Neural cell (in vitro differentiated cells): ENCODE measurements at regions not wholly inside any gene's neighbourhood (a gene's known extent, or its start where the extent isn't known, plus 50 kb on each side); places are given as distances from the start of the nearest gene placed in this dataset.

Experiments used
- H2AFZ ChIP-seq: fragments of 200-600, 300-800 bp; sonication (generic), shearing (Covaris generic); 2 replicates; pipeline ENCODE4 v1.6.0; 2014; ENCODE audit warnings: low read depth, mild to moderate bottlenecking, antibody characterized with exemption, low read length, moderate library complexity
- H3F3A ChIP-seq: fragments of 200-600 bp; shearing (Covaris generic); 2 replicates; pipeline ENCODE4 v1.6.1; 2016; ENCODE audit warnings: mild to moderate bottlenecking, moderate library complexity, mixed read lengths, antibody characterized with exemption, low read length; ENCODE audit not compliant: insufficient read depth, poor library complexity, severe bottlenecking
- H3K27ac ChIP-seq: fragments of 200-600, 300-800 bp; sonication (generic), shearing (Covaris generic); 2 replicates; pipeline ENCODE4 v1.5.1; 2014; ENCODE audit warnings: mild to moderate bottlenecking, low read length, moderate library complexity
- H3K27me3 ChIP-seq: fragments of 300-800, 200-600 bp; sonication (generic), shearing (Covaris generic); 2 replicates; pipeline ENCODE4 v1.6.0; 2014; ENCODE audit warnings: mild to moderate bottlenecking, low read depth, low read length, moderate library complexity; ENCODE audit not compliant: insufficient read depth
- H3K36me3 ChIP-seq: fragments of 300-800, 200-600 bp; sonication (generic), shearing (Covaris generic); 2 replicates; pipeline ENCODE4 v1.5.1; 2014; ENCODE audit warnings: mild to moderate bottlenecking, antibody characterized with exemption, low read length, moderate library complexity; ENCODE audit not compliant: insufficient read depth
- H3K4me2 ChIP-seq: fragments of 300-800, 200-600 bp; sonication (generic), shearing (Covaris generic); 2 replicates; pipeline ENCODE4 v1.6.0; 2014; ENCODE audit warnings: mild to moderate bottlenecking, low read length
- H3K4me3 ChIP-seq: fragments of 300-800, 200-600 bp; sonication (generic), shearing (Covaris generic); 2 replicates; pipeline ENCODE4 v1.5.1; 2014; ENCODE audit warnings: mild to moderate bottlenecking, low read length, moderate library complexity
- H3K79me2 ChIP-seq: fragments of 200-600 bp; shearing (Covaris generic); replicated peaks from 2 replicates; pipeline ENCODE4 v1.6.0; 2014; ENCODE audit warnings: mild to moderate bottlenecking, low read length, moderate library complexity; ENCODE audit not compliant: insufficient read depth
- H3K9ac ChIP-seq: fragments of 300-800, 200-600 bp; sonication (generic), shearing (Covaris generic); 2 replicates; pipeline ENCODE4 v1.6.1; 2016; ENCODE audit warnings: mild to moderate bottlenecking, low read length, mixed read lengths
- H3K9me2 ChIP-seq: fragments of 200-600 bp; shearing (Covaris generic); 2 replicates; pipeline ENCODE4 v1.6.1; 2016; ENCODE audit warnings: mild to moderate bottlenecking, low read length, mixed read lengths; ENCODE audit not compliant: insufficient read depth
- H3K9me3 ChIP-seq: fragments of 200-600, 300-800 bp; sonication (generic), shearing (Covaris generic); 2 replicates; pipeline ENCODE4 v1.6.1; 2016; ENCODE audit warnings: mild to moderate bottlenecking, mixed run types, low read length, moderate library complexity, mixed read lengths
- H4K20me1 ChIP-seq: fragments of 200-600 bp; shearing (Covaris generic); 2 replicates; pipeline ENCODE4 v1.6.1; 2016; ENCODE audit warnings: mild to moderate bottlenecking, mixed run types; ENCODE audit not compliant: insufficient read depth
- EP300 ChIP-seq: fragments of 450-650 bp; conservative IDR thresholded peaks from 2 replicates; pipeline ENCODE4 v1.6.1; 2014; ENCODE audit warnings: antibody characterized with exemption, mild to moderate bottlenecking, moderate library complexity; ENCODE audit not compliant: poor library complexity, severe bottlenecking
- EZH2 ChIP-seq: fragments of 200-600, 300-800 bp; shearing (Covaris generic), sonication (generic); IDR thresholded peaks from 2 replicates; pipeline ENCODE4 v1.6.1; 2014; ENCODE audit warnings: antibody characterized with exemption, low read length, borderline replicate concordance, mild to moderate bottlenecking; ENCODE audit not compliant: insufficient read depth, poor library complexity, severe bottlenecking
- MXI1 ChIP-seq: fragments of 450-650 bp; conservative IDR thresholded peaks from 2 replicates; pipeline ENCODE4 v1.6.1; 2014; ENCODE audit warnings: antibody characterized with exemption, mild to moderate bottlenecking; ENCODE audit not compliant: poor library complexity, severe bottlenecking
- POLR2AphosphoS5 ChIP-seq: IDR thresholded peaks from 2 replicates; pipeline ENCODE4 v1.6.1; 2012
- RAD21 ChIP-seq: fragments of 450-650 bp; conservative IDR thresholded peaks from 2 replicates; pipeline ENCODE4 v1.6.1; 2014; ENCODE audit warnings: antibody characterized with exemption, mild to moderate bottlenecking, moderate library complexity
- SMC3 ChIP-seq: fragments of 450-650 bp; conservative IDR thresholded peaks from 2 replicates; pipeline ENCODE4 v1.6.1; 2014; ENCODE audit warnings: antibody characterized with exemption, mild to moderate bottlenecking, moderate library complexity; ENCODE audit not compliant: poor library complexity
- TAF1 ChIP-seq: IDR thresholded peaks from 2 replicates; pipeline ENCODE4 v1.6.1; 2012; ENCODE audit warnings: low read depth
- TF ChIP-seq, protein P1 (sequence below): IDR thresholded peaks from 2 replicates; pipeline ENCODE4 v1.6.1; 2012; ENCODE audit warnings: borderline replicate concordance
- TF ChIP-seq, protein P2 (sequence below): fragments of 450-650 bp; IDR thresholded peaks from 2 replicates; pipeline ENCODE4 v1.5.1; 2014; ENCODE audit warnings: antibody characterized with exemption, mild to moderate bottlenecking, moderate library complexity; ENCODE audit not compliant: poor library complexity, severe bottlenecking

DNA sequence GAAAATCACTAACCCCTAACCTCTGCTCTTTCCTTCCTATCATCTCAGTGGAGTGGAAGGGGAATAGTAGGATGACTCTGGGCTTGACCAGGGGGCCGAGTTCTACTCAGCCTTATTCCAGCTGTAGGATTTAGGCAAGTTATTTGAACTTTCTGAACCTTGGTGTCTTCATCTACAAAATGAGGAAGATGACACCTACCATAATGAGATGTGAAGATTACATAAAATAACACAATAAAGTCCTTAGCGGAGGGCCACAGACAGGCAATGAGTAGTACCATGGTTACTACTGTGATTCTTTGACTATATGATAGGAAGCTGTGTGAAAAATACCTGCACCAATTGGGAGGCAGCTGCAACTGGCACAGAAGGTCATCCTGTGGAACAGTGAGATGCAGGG is 53.6 kb upstream of the PIM1 start:
- H3K9me3 ChIP-seq, result no peaks in the 10 kb centered on the region
- H4K20me1 ChIP-seq, result no peaks in the 10 kb centered on the region
- TF ChIP-seq, protein P1, sequence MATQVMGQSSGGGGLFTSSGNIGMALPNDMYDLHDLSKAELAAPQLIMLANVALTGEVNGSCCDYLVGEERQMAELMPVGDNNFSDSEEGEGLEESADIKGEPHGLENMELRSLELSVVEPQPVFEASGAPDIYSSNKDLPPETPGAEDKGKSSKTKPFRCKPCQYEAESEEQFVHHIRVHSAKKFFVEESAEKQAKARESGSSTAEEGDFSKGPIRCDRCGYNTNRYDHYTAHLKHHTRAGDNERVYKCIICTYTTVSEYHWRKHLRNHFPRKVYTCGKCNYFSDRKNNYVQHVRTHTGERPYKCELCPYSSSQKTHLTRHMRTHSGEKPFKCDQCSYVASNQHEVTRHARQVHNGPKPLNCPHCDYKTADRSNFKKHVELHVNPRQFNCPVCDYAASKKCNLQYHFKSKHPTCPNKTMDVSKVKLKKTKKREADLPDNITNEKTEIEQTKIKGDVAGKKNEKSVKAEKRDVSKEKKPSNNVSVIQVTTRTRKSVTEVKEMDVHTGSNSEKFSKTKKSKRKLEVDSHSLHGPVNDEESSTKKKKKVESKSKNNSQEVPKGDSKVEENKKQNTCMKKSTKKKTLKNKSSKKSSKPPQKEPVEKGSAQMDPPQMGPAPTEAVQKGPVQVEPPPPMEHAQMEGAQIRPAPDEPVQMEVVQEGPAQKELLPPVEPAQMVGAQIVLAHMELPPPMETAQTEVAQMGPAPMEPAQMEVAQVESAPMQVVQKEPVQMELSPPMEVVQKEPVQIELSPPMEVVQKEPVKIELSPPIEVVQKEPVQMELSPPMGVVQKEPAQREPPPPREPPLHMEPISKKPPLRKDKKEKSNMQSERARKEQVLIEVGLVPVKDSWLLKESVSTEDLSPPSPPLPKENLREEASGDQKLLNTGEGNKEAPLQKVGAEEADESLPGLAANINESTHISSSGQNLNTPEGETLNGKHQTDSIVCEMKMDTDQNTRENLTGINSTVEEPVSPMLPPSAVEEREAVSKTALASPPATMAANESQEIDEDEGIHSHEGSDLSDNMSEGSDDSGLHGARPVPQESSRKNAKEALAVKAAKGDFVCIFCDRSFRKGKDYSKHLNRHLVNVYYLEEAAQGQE, result no peak
- TF ChIP-seq TAF1 (no peak), SMC3 (no peak), POLR2AphosphoS5 (no peak), EP300 (no peak), RAD21 (no peak), MXI1 (no peak), EZH2 (no peak)
- TF ChIP-seq, protein P2, sequence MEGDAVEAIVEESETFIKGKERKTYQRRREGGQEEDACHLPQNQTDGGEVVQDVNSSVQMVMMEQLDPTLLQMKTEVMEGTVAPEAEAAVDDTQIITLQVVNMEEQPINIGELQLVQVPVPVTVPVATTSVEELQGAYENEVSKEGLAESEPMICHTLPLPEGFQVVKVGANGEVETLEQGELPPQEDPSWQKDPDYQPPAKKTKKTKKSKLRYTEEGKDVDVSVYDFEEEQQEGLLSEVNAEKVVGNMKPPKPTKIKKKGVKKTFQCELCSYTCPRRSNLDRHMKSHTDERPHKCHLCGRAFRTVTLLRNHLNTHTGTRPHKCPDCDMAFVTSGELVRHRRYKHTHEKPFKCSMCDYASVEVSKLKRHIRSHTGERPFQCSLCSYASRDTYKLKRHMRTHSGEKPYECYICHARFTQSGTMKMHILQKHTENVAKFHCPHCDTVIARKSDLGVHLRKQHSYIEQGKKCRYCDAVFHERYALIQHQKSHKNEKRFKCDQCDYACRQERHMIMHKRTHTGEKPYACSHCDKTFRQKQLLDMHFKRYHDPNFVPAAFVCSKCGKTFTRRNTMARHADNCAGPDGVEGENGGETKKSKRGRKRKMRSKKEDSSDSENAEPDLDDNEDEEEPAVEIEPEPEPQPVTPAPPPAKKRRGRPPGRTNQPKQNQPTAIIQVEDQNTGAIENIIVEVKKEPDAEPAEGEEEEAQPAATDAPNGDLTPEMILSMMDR, result no peak
- no peak overlapping the region for H3K4me3 ChIP-seq
- no peak overlapping the region for H2AFZ ChIP-seq
- H3K36me3 ChIP-seq, result no peaks in the 10 kb centered on the region
- no peaks in the 10 kb centered on the region for H3K27me3 ChIP-seq
- H3K4me2 ChIP-seq, result no peak overlapping the region
- H3K27ac ChIP-seq, result no peak overlapping the region
- H3K79me2 ChIP-seq, result no peaks in the 10 kb centered on the region
- H3K9ac ChIP-seq, result no peak overlapping the region
- H3K9me2 ChIP-seq, result no peaks in the 10 kb centered on the region
- no peaks in the 10 kb centered on the region for H3F3A ChIP-seq

DNA sequence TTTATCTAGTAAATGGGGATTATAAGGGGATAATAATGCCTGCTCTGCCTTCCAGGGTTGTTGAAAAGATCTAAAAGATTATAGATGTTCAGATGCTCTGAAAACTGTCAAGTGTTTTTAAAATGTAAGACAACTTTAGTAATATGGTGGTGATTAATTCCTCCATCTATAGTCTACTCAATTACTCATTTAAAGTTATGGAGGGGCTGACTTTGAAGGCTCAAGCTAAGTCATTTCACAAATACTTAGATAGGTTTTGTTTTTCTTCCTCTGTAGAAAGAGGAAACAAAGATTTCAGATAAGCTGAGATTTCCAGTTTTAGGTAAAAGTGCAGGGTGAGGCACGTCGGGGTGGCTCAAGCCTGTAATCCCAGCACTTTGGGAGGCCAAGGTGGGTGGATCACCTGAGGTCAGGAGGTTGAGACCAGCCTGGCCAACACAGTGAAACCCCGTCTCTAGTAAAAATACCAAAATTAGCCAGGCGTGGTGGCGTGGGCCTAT is 50.5 kb upstream of the PIM1 start:
- H3K27me3 ChIP-seq, result no peaks in the 10 kb centered on the region
- H4K20me1 ChIP-seq, result no peaks in the 10 kb centered on the region
- H3K4me2 ChIP-seq, result no peak overlapping the region
- no peaks in the 10 kb centered on the region for H3K79me2 ChIP-seq
- no peak overlapping the region for H3K9ac ChIP-seq
- no peak overlapping the region for H3K4me3 ChIP-seq
- H3K9me2 ChIP-seq, result no peaks in the 10 kb centered on the region
- no peaks in the 10 kb centered on the region for H3K9me3 ChIP-seq
- no peaks in the 10 kb centered on the region for H3F3A ChIP-seq
- H3K36me3 ChIP-seq, result no peaks in the 10 kb centered on the region
- no peak overlapping the region for H3K27ac ChIP-seq
- no peak overlapping the region for H2AFZ ChIP-seq
- TF ChIP-seq EP300, result no peak
- no peak for TF ChIP-seq EZH2
- TF ChIP-seq, protein P2, result no peak
- TF ChIP-seq, protein P1, result no peak
- TF ChIP-seq RAD21, result no peak
- TF ChIP-seq TAF1, result no peak
- TF ChIP-seq SMC3, result no peak
- no peak for TF ChIP-seq POLR2AphosphoS5
- TF ChIP-seq MXI1, result no peak
